SK-N-SH (cell line): ENCODE measurements at regions not wholly inside any gene's neighbourhood (a gene's known extent, or its start where the extent isn't known, plus 50 kb on each side); places are given as distances from the start of the nearest gene placed in this dataset.

Source experiments
- EP300 ChIP-seq, 2 experiments: IDR thresholded peaks; 2 replicates each; pipeline versions ENCODE4 v1.4.0 to v1.6.1; 2012; ENCODE audit warnings: borderline replicate concordance in 1 of 2, low read depth in 1 of 2, low read length in 1 of 2
- FOXM1 ChIP-seq: IDR thresholded peaks from 2 replicates; pipeline ENCODE4 v1.4.0; 2012; ENCODE audit warnings: low read depth, mild to moderate bottlenecking
- GATA2 ChIP-seq: sonication (generic); formaldehyde crosslinking; IDR thresholded peaks from 2 replicates; pipeline ENCODE4 v1.5.0; 2020; ENCODE audit warnings: mild to moderate bottlenecking, missing genetic modification reagents
- POLR2AphosphoS5 ChIP-seq: IDR thresholded peaks from 2 replicates; pipeline ENCODE4 v1.6.1; 2012; ENCODE audit warnings: low read depth, low read length
- RAD21 ChIP-seq: IDR thresholded peaks from 2 replicates; pipeline ENCODE4 v1.6.1; 2012; ENCODE audit warnings: mild to moderate bottlenecking, low read length
- RXRA ChIP-seq: IDR thresholded peaks from 2 replicates; pipeline ENCODE4 v1.4.0; 2012; ENCODE audit warnings: low read depth, mild to moderate bottlenecking, borderline replicate concordance
- TF ChIP-seq, protein P1 (sequence below): fragments of 200-600 bp; sonication (generic); IDR thresholded peaks from 2 replicates; pipeline ENCODE4 v1.6.1; 2017; ENCODE audit warnings: antibody characterized with exemption, mild to moderate bottlenecking, moderate library complexity

DNA sequence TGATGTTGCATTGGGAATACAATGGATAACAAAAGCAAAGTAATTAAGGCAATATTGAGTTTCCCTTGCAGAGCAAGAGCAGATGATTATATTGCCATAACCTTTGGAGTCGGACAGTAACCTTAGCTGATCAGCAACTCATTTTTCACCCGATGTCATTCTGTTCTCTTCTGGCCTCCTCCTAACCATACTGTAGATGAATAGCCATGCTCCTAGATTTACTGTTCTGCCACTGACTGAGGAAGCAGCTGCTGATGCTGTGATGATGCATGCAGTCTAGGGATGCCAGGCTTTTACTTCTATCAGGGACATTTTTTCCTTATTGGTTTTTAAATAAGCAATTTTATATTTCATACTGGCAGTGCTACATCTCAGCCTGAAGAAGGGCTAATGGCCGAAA lies 443.9 kb downstream of the GPAT3 start:
- TF ChIP-seq GATA2 (CRISPR knock-in tag) (no peak), RXRA (no peak), POLR2AphosphoS5 (no peak), FOXM1 (no peak), EP300 (IDR thresholded peaks at IDR 0.05; ENCODE audit: borderline replicate concordance in 1 of 2, low read depth in 1 of 2, low read length in 1 of 2) (no peak), RAD21 (no peak)
- TF ChIP-seq, protein P1, sequence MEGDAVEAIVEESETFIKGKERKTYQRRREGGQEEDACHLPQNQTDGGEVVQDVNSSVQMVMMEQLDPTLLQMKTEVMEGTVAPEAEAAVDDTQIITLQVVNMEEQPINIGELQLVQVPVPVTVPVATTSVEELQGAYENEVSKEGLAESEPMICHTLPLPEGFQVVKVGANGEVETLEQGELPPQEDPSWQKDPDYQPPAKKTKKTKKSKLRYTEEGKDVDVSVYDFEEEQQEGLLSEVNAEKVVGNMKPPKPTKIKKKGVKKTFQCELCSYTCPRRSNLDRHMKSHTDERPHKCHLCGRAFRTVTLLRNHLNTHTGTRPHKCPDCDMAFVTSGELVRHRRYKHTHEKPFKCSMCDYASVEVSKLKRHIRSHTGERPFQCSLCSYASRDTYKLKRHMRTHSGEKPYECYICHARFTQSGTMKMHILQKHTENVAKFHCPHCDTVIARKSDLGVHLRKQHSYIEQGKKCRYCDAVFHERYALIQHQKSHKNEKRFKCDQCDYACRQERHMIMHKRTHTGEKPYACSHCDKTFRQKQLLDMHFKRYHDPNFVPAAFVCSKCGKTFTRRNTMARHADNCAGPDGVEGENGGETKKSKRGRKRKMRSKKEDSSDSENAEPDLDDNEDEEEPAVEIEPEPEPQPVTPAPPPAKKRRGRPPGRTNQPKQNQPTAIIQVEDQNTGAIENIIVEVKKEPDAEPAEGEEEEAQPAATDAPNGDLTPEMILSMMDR, result no peak
